Neural progenitor cell (in vitro differentiated cells): ENCODE measurements at regions not wholly inside any gene's neighbourhood (a gene's known extent, or its start where the extent isn't known, plus 50 kb on each side); places are given as distances from the start of the nearest gene placed in this dataset.

Experiments
- DNase-seq: peaks from one replicate; pipeline ENCODE4 v3.0.0-alpha.2; 2016; ENCODE audit warnings: low spot score
- H2AFZ ChIP-seq: fragments of 200-600 bp; sonication (generic); replicated peaks from 2 replicates; pipeline ENCODE4 v1.6.1; 2016; ENCODE audit warnings: antibody characterized with exemption
- H3F3A ChIP-seq: fragments of 200-600 bp; sonication (generic); 2 replicates; pipeline ENCODE4 v1.6.1; 2016; ENCODE audit warnings: antibody characterized with exemption, low read depth
- H3K27ac ChIP-seq: fragments of 200-600 bp; sonication (generic); 2 replicates; pipeline ENCODE4 v1.5.1; 2016; ENCODE audit warnings: mild to moderate bottlenecking
- H3K27me3 ChIP-seq: fragments of 200-600 bp; sonication (generic); 2 replicates; pipeline ENCODE4 v1.6.1; 2016; ENCODE audit warnings: mild to moderate bottlenecking, moderate library complexity
- H3K36me3 ChIP-seq: fragments of 200-600 bp; sonication (generic); 2 replicates; pipeline ENCODE4 v1.5.1; 2016
- H3K4me1 ChIP-seq: fragments of 200-600 bp; sonication (generic); 2 replicates; pipeline ENCODE4 v1.6.1; 2016; ENCODE audit warnings: mixed run types
- H3K4me2 ChIP-seq: fragments of 200-600 bp; sonication (generic); 2 replicates; pipeline ENCODE4 v1.6.1; 2016
- H3K4me3 ChIP-seq: fragments of 200-600 bp; sonication (generic); 2 replicates; pipeline ENCODE4 v1.5.1; 2016
- H3K79me2 ChIP-seq: fragments of 200-600 bp; sonication (generic); 2 replicates; pipeline ENCODE4 v1.6.1; 2016; ENCODE audit warnings: low read depth
- H3K9ac ChIP-seq: fragments of 200-600 bp; sonication (generic); 2 replicates; pipeline ENCODE4 v1.6.1; 2016
- H3K9me3 ChIP-seq: fragments of 200-600 bp; sonication (generic); 2 replicates; pipeline ENCODE4 v1.5.1; 2016; ENCODE audit warnings: low read depth
- H4K20me1 ChIP-seq: fragments of 200-600 bp; sonication (generic); 2 replicates; pipeline ENCODE4 v1.6.1; 2016; ENCODE audit warnings: low read depth
- H3K27ac Mint-ChIP-seq: 3 replicates; pipeline ENCODE4 v1.8.0; 2021; ENCODE audit warnings: mixed read lengths
- H3K27me3 Mint-ChIP-seq: 2 replicates; pipeline ENCODE4 v1.8.0; 2022; ENCODE audit warnings: low read depth, mild to moderate bottlenecking, inconsistent platforms, moderate library complexity, mixed read lengths; ENCODE audit not compliant: insufficient read depth
- H3K36me3 Mint-ChIP-seq: 3 replicates; pipeline ENCODE4 v1.8.0; 2021; ENCODE audit warnings: mixed read lengths
- H3K4me1 Mint-ChIP-seq: 3 replicates; pipeline ENCODE4 v1.8.0; 2021; ENCODE audit warnings: mixed read lengths
- H3K4me3 Mint-ChIP-seq: 3 replicates; pipeline ENCODE4 v1.8.0; 2021; ENCODE audit warnings: mild to moderate bottlenecking, moderate library complexity, mixed read lengths
- H3K9me3 Mint-ChIP-seq: 3 replicates; pipeline ENCODE4 v1.8.0; 2020; ENCODE audit warnings: mixed read lengths
- EZH2 ChIP-seq: fragments of 200-600 bp; sonication (generic); IDR thresholded peaks from 2 replicates; pipeline ENCODE4 v1.6.1; 2017; ENCODE audit warnings: antibody characterized with exemption, mild to moderate bottlenecking, moderate library complexity
- EZH2phosphoT487 ChIP-seq: fragments of 200-600 bp; sonication (generic); IDR thresholded peaks from 2 replicates; pipeline ENCODE4 v1.6.1; 2017; ENCODE audit warnings: antibody characterized with exemption
- TF ChIP-seq, protein P1 (sequence below): fragments of 200-600 bp; sonication (generic); IDR thresholded peaks from 2 replicates; pipeline ENCODE4 v1.5.1; 2017; ENCODE audit warnings: antibody characterized with exemption, mild to moderate bottlenecking

DNA sequence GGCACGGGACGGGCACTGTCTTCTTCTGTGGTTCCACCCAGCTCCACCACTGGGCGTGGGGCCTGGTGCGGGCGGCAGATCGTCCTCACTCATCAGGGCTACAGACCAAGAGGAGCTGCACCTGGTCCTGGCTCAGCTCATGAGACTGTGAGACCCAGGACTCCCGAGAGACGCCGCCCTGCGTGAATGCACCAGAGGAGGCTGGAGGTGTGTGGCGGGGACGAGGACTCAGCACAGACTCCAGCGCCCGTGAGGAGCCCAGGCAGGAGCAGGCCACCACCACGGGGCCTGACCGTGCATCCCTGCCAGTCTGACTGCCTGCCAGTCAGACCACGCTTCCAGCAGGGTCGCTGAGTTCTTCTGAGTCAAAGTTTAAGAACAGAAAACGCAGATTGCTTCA is 112.5 kb upstream of the SALL3 start:
- Histone ChIP-seq H4K20me1 (no peaks in the 10 kb centered on the region), H3F3A (no peaks in the 10 kb centered on the region), H3K9ac (no peak overlapping the region), H3K4me2 (no peak overlapping the region), H2AFZ (no peak overlapping the region), H3K4me1 (no peaks in the 10 kb centered on the region), H3K27me3 (no peaks in the 10 kb centered on the region), H3K36me3 (no peaks in the 10 kb centered on the region), H3K27ac (no peak overlapping the region), H3K4me3 (no peak overlapping the region), H3K79me2 (no peaks in the 10 kb centered on the region), H3K9me3 (no peaks in the 10 kb centered on the region)
- TF ChIP-seq EZH2phosphoT487 (no peak), EZH2 (no peak)
- TF ChIP-seq, protein P1, sequence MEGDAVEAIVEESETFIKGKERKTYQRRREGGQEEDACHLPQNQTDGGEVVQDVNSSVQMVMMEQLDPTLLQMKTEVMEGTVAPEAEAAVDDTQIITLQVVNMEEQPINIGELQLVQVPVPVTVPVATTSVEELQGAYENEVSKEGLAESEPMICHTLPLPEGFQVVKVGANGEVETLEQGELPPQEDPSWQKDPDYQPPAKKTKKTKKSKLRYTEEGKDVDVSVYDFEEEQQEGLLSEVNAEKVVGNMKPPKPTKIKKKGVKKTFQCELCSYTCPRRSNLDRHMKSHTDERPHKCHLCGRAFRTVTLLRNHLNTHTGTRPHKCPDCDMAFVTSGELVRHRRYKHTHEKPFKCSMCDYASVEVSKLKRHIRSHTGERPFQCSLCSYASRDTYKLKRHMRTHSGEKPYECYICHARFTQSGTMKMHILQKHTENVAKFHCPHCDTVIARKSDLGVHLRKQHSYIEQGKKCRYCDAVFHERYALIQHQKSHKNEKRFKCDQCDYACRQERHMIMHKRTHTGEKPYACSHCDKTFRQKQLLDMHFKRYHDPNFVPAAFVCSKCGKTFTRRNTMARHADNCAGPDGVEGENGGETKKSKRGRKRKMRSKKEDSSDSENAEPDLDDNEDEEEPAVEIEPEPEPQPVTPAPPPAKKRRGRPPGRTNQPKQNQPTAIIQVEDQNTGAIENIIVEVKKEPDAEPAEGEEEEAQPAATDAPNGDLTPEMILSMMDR: no peak
- Mint-ChIP-seq H3K27ac (no peak overlapping the region), H3K9me3 (no peaks in the 10 kb centered on the region), H3K36me3 (no peaks in the 10 kb centered on the region), H3K4me3 (no peak overlapping the region), H3K27me3 (peaks cover 11% of the 10 kb centered on the region), H3K4me1 (peaks cover 5% of the 10 kb centered on the region)
- no peak for DNase-seq

DNA sequence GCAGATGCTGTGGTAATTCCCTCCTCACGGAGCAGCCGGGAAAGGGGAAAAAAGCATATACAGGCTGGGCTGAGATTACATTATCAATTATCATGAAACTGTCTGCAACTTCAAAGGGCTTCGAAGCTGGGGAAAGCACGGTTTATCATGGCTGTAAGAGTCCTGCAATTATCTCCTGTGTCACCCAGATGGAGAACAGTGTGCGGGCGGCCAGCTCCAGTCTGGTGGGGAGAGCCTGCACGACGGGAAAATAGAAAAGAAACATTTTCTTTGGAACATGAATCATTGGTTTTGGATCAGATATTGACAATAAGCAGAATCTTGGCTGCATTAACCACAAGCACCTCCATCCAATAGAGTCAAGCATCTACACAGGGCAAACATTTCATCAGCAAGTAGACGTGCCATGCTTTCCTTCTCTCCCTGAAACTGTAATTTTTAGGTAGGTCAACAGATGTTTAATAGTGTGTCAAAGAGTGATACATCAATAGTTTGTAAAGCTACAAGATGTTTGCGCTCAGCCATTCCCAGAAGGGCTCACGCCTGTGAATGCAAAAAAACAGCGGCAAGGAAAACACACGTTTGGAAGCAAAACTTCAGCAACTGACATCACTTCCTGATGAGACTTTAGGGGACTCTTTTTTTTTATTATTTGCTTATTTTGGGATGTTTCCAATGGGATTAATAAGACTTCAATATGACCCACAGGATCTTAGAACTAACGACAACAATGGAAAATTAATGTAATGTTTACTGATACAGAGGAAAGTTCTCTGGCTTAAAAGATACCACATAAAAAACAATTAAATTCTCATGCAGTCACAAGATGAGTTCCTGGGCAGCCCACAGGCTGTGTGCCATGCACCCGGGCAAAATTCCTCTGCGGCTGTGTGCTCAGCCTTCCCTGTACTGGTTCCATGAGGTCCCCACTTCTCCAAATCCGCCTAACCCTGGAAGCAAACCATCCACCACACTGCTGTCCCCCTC is 111.0 kb upstream of the SALL3 start:
- H3K4me1 ChIP-seq: no peaks in the 10 kb centered on the region
- H3K4me1 Mint-ChIP-seq: peaks cover 5% of the 10 kb centered on the region
- H3K27ac ChIP-seq: no peak overlapping the region
- H3K79me2 ChIP-seq: no peaks in the 10 kb centered on the region
- H4K20me1 ChIP-seq: no peaks in the 10 kb centered on the region
- H3K36me3 Mint-ChIP-seq: no peaks in the 10 kb centered on the region
- no peaks in the 10 kb centered on the region for H3K9me3 Mint-ChIP-seq
- H3K4me2 ChIP-seq: no peak overlapping the region
- H3K4me3 ChIP-seq: no peak overlapping the region
- no peak for DNase-seq
- peaks cover 8% of the 10 kb centered on the region for H3K27me3 Mint-ChIP-seq
- no peak overlapping the region for H3K4me3 Mint-ChIP-seq
- no peaks in the 10 kb centered on the region for H3K9me3 ChIP-seq
- H3K27ac Mint-ChIP-seq: no peak overlapping the region
- no peaks in the 10 kb centered on the region for H3K36me3 ChIP-seq
- no peak overlapping the region for H3K9ac ChIP-seq
- no peak overlapping the region for H2AFZ ChIP-seq
- no peaks in the 10 kb centered on the region for H3K27me3 ChIP-seq
- H3F3A ChIP-seq: no peaks in the 10 kb centered on the region
- TF ChIP-seq, protein P1: no peak
- TF ChIP-seq EZH2phosphoT487 (no peak), EZH2 (no peak)

DNA sequence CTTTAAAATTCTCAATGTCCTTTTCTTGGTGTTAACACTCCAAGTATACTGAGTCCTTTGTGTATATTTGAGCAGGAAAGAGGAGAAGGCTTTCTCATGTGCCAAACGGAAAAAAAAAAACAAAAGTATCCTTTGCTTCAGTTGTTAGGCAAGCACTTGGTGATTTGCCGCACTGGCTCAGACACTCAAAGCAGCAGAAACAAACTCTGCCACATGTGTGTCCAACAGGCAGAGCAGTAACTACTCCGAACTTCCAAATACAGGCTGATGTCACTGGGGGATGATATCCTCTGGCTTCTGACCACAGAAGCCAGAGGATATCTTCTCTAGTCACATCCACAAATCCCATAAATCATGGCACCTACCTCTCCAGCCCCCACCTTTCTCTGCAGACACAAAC is 108.0 kb upstream of the SALL3 start:
- DNase-seq: no peak
- H3K9ac ChIP-seq: no peak overlapping the region
- H4K20me1 ChIP-seq: no peaks in the 10 kb centered on the region
- H3K27me3 Mint-ChIP-seq: peaks cover 7% of the 10 kb centered on the region
- H3K4me2 ChIP-seq: no peak overlapping the region
- H3K27ac Mint-ChIP-seq: no peak overlapping the region
- H3K27ac ChIP-seq: no peak overlapping the region
- H3K36me3 ChIP-seq: no peaks in the 10 kb centered on the region
- H3K4me1 Mint-ChIP-seq: peaks cover 5% of the 10 kb centered on the region
- no peak for TF ChIP-seq EZH2phosphoT487
- TF ChIP-seq, protein P1: no peak
- no peak for TF ChIP-seq EZH2
- H3K36me3 Mint-ChIP-seq: no peaks in the 10 kb centered on the region
- H3K9me3 Mint-ChIP-seq: no peaks in the 10 kb centered on the region
- H3K4me3 ChIP-seq: no peak overlapping the region
- no peaks in the 10 kb centered on the region for H3K4me1 ChIP-seq
- H2AFZ ChIP-seq: no peak overlapping the region
- H3K9me3 ChIP-seq: no peaks in the 10 kb centered on the region
- H3K4me3 Mint-ChIP-seq: no peak overlapping the region
- H3K27me3 ChIP-seq: no peaks in the 10 kb centered on the region
- H3K79me2 ChIP-seq: no peaks in the 10 kb centered on the region
- H3F3A ChIP-seq: no peaks in the 10 kb centered on the region
